Smooth muscle cell (in vitro differentiated cells): ENCODE measurements at regions not wholly inside any gene's neighbourhood (a gene's known extent, or its start where the extent isn't known, plus 50 kb on each side); places are given as distances from the start of the nearest gene placed in this dataset.

ENCODE experiments used
- DNase-seq: peaks from one replicate; lab custom pipeline; 2025; ENCODE audit not compliant: unreplicated experiment; lab: John Stamatoyannopoulos, UW
- H2AFZ ChIP-seq: fragments of 200-600 bp; sonication (generic); 2 replicates; pipeline ENCODE4 v1.6.0; 2016; ENCODE audit warnings: antibody characterized with exemption, low read depth, mild to moderate bottlenecking
- H3F3A ChIP-seq: fragments of 200-600 bp; sonication (generic); 2 replicates; pipeline ENCODE4 v1.6.0; 2017; ENCODE audit warnings: antibody characterized with exemption, low read depth
- H3K27ac ChIP-seq: fragments of 200-600 bp; sonication (generic); 2 replicates; pipeline ENCODE4 v1.5.1; 2016; ENCODE audit warnings: low read depth, mild to moderate bottlenecking
- H3K27me3 ChIP-seq: fragments of 200-600 bp; sonication (generic); 2 replicates; pipeline ENCODE4 v1.6.1; 2016; ENCODE audit warnings: low read depth, mild to moderate bottlenecking
- H3K36me3 ChIP-seq: fragments of 200-600 bp; sonication (generic); 2 replicates; pipeline ENCODE4 v1.5.1; 2016; ENCODE audit warnings: low read depth
- H3K4me1 ChIP-seq: fragments of 200-600 bp; sonication (generic); 2 replicates; pipeline ENCODE4 v1.5.1; 2016; ENCODE audit warnings: low read depth
- H3K4me2 ChIP-seq: fragments of 200-600 bp; sonication (generic); 2 replicates; pipeline ENCODE4 v1.6.0; 2016; ENCODE audit warnings: mild to moderate bottlenecking
- H3K4me3 ChIP-seq: fragments of 200-600 bp; sonication (generic); 2 replicates; pipeline ENCODE4 v1.5.1; 2016; ENCODE audit warnings: mild to moderate bottlenecking
- H3K79me2 ChIP-seq: fragments of 200-600 bp; sonication (generic); 2 replicates; pipeline ENCODE4 v1.6.0; 2016; ENCODE audit warnings: low read depth, mild to moderate bottlenecking
- H3K9ac ChIP-seq: fragments of 200-600 bp; sonication (generic); 2 replicates; pipeline ENCODE4 v1.6.0; 2016; ENCODE audit warnings: low read depth
- H3K9me3 ChIP-seq: fragments of 200-600 bp; sonication (generic); replicated peaks from 2 replicates; pipeline ENCODE4 v1.5.1; 2016; ENCODE audit warnings: low read depth
- H4K20me1 ChIP-seq: fragments of 200-600 bp; sonication (generic); 2 replicates; pipeline ENCODE4 v1.6.0; 2016; ENCODE audit warnings: low read depth
- WGBS: methylation state at CpG from one replicate; pipeline ENCODE4 v1.1.7; 2016; ENCODE audit warnings: low lambda C conversion rate; 5-methylcytosine and 5-hydroxymethylcytosine counted together
- TF ChIP-seq, protein P1 (sequence below): fragments of 200-600 bp; sonication (generic); IDR thresholded peaks from 2 replicates; pipeline ENCODE4 v1.5.1; 2017; ENCODE audit warnings: borderline replicate concordance, mild to moderate bottlenecking, antibody characterized with exemption; ENCODE audit not compliant: insufficient read depth, poor library complexity, severe bottlenecking

DNA sequence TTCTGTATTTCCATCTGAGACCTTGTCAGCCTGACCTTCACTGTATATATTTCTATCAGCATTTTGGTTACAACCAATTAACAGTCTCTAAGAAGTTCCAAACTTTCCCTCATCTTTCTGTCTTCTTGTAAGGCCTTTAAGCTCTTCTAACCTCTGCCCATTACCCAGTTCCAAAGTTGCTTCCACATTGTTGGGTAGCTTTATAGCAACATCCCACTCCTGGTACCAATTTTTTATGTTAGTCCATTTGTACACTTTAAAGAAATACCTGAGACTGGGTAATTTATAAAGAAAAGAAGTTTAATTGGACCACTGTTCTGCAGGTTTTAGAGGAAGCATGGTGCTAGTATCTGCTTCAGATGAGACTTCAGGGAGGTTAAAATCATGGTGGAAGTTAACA, 1979.7 kb upstream of the RAG2 start:
- Histone ChIP-seq H4K20me1 (no peaks in the 10 kb centered on the region), H3F3A (no peaks in the 10 kb centered on the region), H3K27me3 (no peaks in the 10 kb centered on the region), H3K9me3 (no peaks in the 10 kb centered on the region), H3K9ac (no peak overlapping the region), H3K4me2 (no peak overlapping the region), H3K27ac (no peak overlapping the region), H2AFZ (no peak overlapping the region), H3K36me3 (no peaks in the 10 kb centered on the region), H3K4me1 (no peaks in the 10 kb centered on the region), H3K79me2 (no peaks in the 10 kb centered on the region), H3K4me3 (no peak overlapping the region)
- DNase-seq: no peak
- TF ChIP-seq, protein P1, sequence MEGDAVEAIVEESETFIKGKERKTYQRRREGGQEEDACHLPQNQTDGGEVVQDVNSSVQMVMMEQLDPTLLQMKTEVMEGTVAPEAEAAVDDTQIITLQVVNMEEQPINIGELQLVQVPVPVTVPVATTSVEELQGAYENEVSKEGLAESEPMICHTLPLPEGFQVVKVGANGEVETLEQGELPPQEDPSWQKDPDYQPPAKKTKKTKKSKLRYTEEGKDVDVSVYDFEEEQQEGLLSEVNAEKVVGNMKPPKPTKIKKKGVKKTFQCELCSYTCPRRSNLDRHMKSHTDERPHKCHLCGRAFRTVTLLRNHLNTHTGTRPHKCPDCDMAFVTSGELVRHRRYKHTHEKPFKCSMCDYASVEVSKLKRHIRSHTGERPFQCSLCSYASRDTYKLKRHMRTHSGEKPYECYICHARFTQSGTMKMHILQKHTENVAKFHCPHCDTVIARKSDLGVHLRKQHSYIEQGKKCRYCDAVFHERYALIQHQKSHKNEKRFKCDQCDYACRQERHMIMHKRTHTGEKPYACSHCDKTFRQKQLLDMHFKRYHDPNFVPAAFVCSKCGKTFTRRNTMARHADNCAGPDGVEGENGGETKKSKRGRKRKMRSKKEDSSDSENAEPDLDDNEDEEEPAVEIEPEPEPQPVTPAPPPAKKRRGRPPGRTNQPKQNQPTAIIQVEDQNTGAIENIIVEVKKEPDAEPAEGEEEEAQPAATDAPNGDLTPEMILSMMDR: no peak

DNA sequence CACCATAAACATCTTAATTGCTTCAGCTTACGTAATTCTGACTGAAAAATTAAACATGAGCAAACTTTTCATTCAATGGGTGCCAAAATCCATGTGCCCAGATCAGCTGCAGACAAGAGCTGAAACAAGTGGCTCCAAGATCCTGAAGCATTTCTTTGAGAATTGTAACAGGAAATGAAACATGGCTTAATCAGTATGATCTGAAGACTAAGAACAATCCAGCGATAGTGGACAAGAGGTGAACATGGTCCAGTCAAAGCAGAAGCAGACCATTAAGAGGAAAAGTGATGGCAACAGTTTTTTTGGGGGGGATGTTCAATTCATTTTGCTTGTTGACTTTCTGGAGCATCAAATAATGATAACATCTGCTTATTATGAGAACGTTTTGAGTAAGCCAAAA, 1964.5 kb upstream of the RAG2 start:
- no peaks in the 10 kb centered on the region for H4K20me1 ChIP-seq
- 79% methylated on average over 3 of the region's 3 CpGs for WGBS
- no peaks in the 10 kb centered on the region for H3F3A ChIP-seq
- H3K4me2 ChIP-seq: no peak overlapping the region
- no peaks in the 10 kb centered on the region for H3K79me2 ChIP-seq
- H3K4me1 ChIP-seq: no peaks in the 10 kb centered on the region
- no peak overlapping the region for H3K27ac ChIP-seq
- H3K4me3 ChIP-seq: no peak overlapping the region
- no peaks in the 10 kb centered on the region for H3K27me3 ChIP-seq
- no peak overlapping the region for H3K9ac ChIP-seq
- TF ChIP-seq, protein P1: no peak
- no peak overlapping the region for H2AFZ ChIP-seq
- H3K9me3 ChIP-seq: no peaks in the 10 kb centered on the region
- no peaks in the 10 kb centered on the region for H3K36me3 ChIP-seq
- DNase-seq: no peak

DNA sequence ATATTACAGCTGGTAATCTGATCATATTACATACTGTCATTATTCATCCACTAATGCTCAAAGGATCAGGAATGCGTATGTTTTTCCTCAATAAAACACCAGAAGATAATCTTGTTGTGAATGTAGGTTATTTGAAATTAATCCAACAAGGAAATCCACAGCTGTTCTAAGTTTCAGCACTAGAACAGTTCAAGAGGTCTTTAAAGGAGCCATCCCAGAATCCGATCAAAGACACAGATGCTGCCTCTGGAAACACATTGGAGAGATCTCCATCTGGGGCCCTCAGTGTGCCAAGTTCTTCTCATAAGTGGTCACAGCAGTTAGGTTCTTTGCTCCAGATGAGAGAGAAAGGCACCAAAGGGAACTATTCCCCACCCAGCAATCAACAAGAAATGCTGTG, 1955.1 kb upstream of the RAG2 start:
- Histone ChIP-seq H3K27ac (no peak overlapping the region), H3F3A (no peaks in the 10 kb centered on the region), H3K4me3 (no peak overlapping the region), H3K4me1 (no peaks in the 10 kb centered on the region), H3K36me3 (no peaks in the 10 kb centered on the region), H3K4me2 (peak overlapping the region; percentile 14), H3K9me3 (no peaks in the 10 kb centered on the region), H3K9ac (no peak overlapping the region), H3K79me2 (no peaks in the 10 kb centered on the region), H2AFZ (no peak overlapping the region), H3K27me3 (no peaks in the 10 kb centered on the region), H4K20me1 (no peaks in the 10 kb centered on the region)
- 51% methylated on average over 2 of the region's 2 CpGs for WGBS
- TF ChIP-seq, protein P1: no peak
- DNase-seq: no peak

DNA sequence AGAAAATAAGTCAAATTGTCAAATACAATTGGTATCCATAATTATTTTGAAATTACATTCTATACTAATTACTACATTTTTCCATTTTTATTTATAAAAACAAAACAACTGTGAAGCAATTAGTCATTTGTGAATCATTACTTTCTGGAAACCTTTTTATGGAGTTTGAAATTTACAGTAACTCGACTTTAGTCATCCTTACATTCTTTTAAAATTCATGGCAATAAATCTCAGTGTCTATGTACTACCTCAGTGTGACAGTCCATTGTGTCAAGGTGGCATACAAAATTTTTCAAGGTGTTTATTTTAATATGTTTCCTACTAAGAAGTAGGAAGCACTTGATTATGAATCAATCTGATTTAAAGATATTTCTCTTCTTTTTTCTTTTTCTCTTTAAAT, 1949.4 kb upstream of the RAG2 start:
- Histone ChIP-seq H3K9me3 (no peaks in the 10 kb centered on the region), H3K4me1 (no peaks in the 10 kb centered on the region), H3K9ac (no peak overlapping the region), H3K27ac (peak overlapping the region; percentile 60), H3K79me2 (no peaks in the 10 kb centered on the region), H3K4me3 (no peak overlapping the region), H3K36me3 (no peaks in the 10 kb centered on the region), H4K20me1 (no peaks in the 10 kb centered on the region), H3F3A (no peaks in the 10 kb centered on the region), H2AFZ (no peak overlapping the region), H3K27me3 (no peaks in the 10 kb centered on the region), H3K4me2 (peak overlapping the region; percentile 38)
- no peak for DNase-seq
- TF ChIP-seq, protein P1: no peak
- WGBS: 23% methylated on average over 1 of the region's 1 CpG
